Body of pancreas (tissue), 4 donors: ENCODE measurements at regions not wholly inside any gene's neighbourhood (a gene's known extent, or its start where the extent isn't known, plus 50 kb on each side); places are given as distances from the start of the nearest gene placed in this dataset.

Experiments used
- CTCF ChIP-seq, 7 experiments: fragments of 450-650 bp in 4 of 7; fragments of 200-600 bp in 3 of 7; sonication (generic) in 3 of 7; IDR thresholded peaks; one replicate each; pipeline ENCODE4 v1.5.1; 2016 to 2019; ENCODE audit warnings: antibody characterized with exemption in 7 of 7
- POLR2A ChIP-seq, 3 donors: fragments of 450-650 bp; IDR thresholded peaks; one replicate each; pipeline ENCODE4 v1.6.1; 2016; ENCODE audit warnings: antibody characterized with exemption in 3 of 3, mild to moderate bottlenecking in 2 of 3

GRCh38 chr7:142384493-142384922 is 126.7 kb upstream of the PRSS58 start:
- TF ChIP-seq CTCF (IDR thresholded peaks at IDR 0.05) (no peak), POLR2A (IDR thresholded peaks at IDR 0.05) (no peak)
